Sigmoid colon (tissue), 6 donors: ENCODE measurements at regions not wholly inside any gene's neighbourhood (a gene's known extent, or its start where the extent isn't known, plus 50 kb on each side); places are given as distances from the start of the nearest gene placed in this dataset.

Source experiments
- DNase-seq: peaks from one replicate; pipeline ENCODE4 v3.0.0-alpha.2; 2019
- H3K27ac ChIP-seq, 4 donors: fragments of 200-600 bp; sonication (generic); one replicate each; pipeline ENCODE4 v1.5.1; 2016 to 2019; ENCODE audit warnings: mild to moderate bottlenecking in 1 of 4
- H3K27me3 ChIP-seq, 3 donors: fragments of 200-600 bp; sonication (generic); one replicate each; pipeline ENCODE4 v1.5.1; 2019; ENCODE audit warnings: mild to moderate bottlenecking in 1 of 3
- H3K36me3 ChIP-seq, 4 donors: fragments of 200-600 bp; sonication (generic); one replicate each; pipeline ENCODE4 v1.5.1; 2016 to 2019
- H3K4me1 ChIP-seq, 4 donors: fragments of 200-600 bp; sonication (generic); one replicate each; pipeline ENCODE4 v1.5.1; 2017 to 2019
- H3K4me3 ChIP-seq, 4 donors: fragments of 200-600 bp; sonication (generic); one replicate each; pipeline ENCODE4 v1.5.1; 2017 to 2019; ENCODE audit warnings: mild to moderate bottlenecking in 2 of 4, moderate library complexity in 1 of 4
- H3K9me3 ChIP-seq, 4 donors: fragments of 200-600 bp in 3 of 4; sonication (generic) in 3 of 4; one replicate each; pipeline versions ENCODE4 v1.5.1 to v1.6.1; 2013 to 2019
- EP300 ChIP-seq, 4 donors: sonication (generic); formaldehyde crosslinking; IDR thresholded peaks; one replicate each; pipeline ENCODE4 v1.6.1; 2017; ENCODE audit warnings: antibody characterized with exemption in 4 of 4
- POLR2A ChIP-seq, 2 donors: fragments of 450-650 bp; IDR thresholded peaks; one replicate each; pipeline ENCODE4 v1.6.1; 2016; ENCODE audit warnings: antibody characterized with exemption in 2 of 2, mild to moderate bottlenecking in 2 of 2, moderate library complexity in 2 of 2
- POLR2AphosphoS5 ChIP-seq, 4 donors: sonication (generic); formaldehyde crosslinking; IDR thresholded peaks; one replicate each; pipeline ENCODE4 v1.6.1; 2017; ENCODE audit warnings: antibody characterized with exemption in 4 of 4
- WGBS, 2 donors: extraction: QIAGEN DNeasy Blood & Tissue Kit; methylation state at CpG; one replicate each; pipeline ENCODE4 v1.1.7; 2013; 5-methylcytosine and 5-hydroxymethylcytosine counted together
- intact Hi-C: fragments of 100-400 bp; cut with DNase I; formaldehyde crosslinking; loops from one replicate; pipeline ENCODE4 v1.15.1; 2023
- TF ChIP-seq, protein P1 (sequence below), 4 experiments: fragments of 450-650 bp in 3 of 4; fragments of 200-600 bp in 1 of 4; IDR thresholded peaks; one replicate each; pipeline ENCODE4 v1.5.1; 2016 to 2019; ENCODE audit warnings: antibody characterized with exemption in 4 of 4, mild to moderate bottlenecking in 3 of 4, moderate library complexity in 2 of 4
- donor health status: healthy with polysubstance abuse.
- donor health status: healthy.

DNA sequence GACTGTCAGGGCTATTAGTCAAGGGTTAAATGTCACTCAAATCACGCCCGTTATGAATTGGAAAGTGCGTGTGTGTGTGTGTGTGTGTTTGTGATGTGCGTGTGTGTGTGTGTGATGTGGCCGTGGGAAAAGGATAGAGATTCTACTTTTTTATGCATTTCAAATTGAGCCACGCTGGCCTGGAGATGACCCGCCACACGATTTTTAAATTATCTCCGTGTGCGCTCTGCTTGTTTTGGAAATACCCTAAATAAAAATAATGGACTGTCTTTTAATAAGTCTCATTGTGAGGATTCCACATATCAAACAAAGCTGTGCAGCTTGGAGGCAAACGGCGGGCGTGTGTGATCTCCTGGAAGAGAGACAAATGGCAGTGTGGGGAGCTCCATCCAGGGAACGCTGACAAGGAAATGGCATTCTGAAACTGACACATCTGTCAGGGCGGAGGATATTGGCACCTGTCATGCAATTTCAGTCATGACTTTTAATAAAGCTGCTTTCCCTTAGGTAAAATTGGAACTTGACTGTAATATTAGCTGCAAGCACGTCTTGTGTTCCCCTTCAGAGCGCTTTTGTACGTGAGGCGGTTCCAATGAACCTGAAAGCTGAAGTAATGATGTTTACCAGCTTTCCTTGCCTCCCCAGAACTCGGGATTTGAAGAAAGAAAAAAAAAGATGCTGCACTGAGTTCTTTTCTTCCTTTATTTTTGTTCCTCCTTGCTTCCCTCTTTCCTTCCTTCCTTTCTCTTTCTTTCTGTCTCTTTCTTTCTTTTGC lies 381.8 kb upstream of the SMIM21 start:
- Histone ChIP-seq H3K9me3 (no peaks in the 10 kb centered on the region), H3K27ac (peak overlapping the region in 3 of 4 donors; percentile 45 to 73 (median 59))
- WGBS, 2 donors: 16 to 53% methylated on average over 20 of the region's 20 CpGs

GRCh38 chr18:75805265-75805664 lies 377.8 kb upstream of the SMIM21 start:
- no peak overlapping the region for H3K27ac ChIP-seq
- H3K4me3 ChIP-seq: no peak overlapping the region
- no peaks in the 10 kb centered on the region for H3K27me3 ChIP-seq
- intact Hi-C loops: loop anchor here (10.0 kb wide), 1 partner anchor 160 kb away; no protein-coding TSS in a partner anchor
- DNase-seq: no peak
- no peaks in the 10 kb centered on the region for H3K9me3 ChIP-seq
- H3K4me1 ChIP-seq: peaks cover 0 to 19% (median 17%) of the 10 kb centered on the region in 4 donors
- WGBS, 2 donors: 48 to 80% methylated on average over 3 of the region's 3 CpGs
- no peaks in the 10 kb centered on the region for H3K36me3 ChIP-seq
- TF ChIP-seq POLR2AphosphoS5 (IDR thresholded peaks at IDR 0.05) (no peak), POLR2A (IDR thresholded peaks at IDR 0.05) (no peak), EP300 (IDR thresholded peaks at IDR 0.05) (no peak)
- TF ChIP-seq, protein P1, sequence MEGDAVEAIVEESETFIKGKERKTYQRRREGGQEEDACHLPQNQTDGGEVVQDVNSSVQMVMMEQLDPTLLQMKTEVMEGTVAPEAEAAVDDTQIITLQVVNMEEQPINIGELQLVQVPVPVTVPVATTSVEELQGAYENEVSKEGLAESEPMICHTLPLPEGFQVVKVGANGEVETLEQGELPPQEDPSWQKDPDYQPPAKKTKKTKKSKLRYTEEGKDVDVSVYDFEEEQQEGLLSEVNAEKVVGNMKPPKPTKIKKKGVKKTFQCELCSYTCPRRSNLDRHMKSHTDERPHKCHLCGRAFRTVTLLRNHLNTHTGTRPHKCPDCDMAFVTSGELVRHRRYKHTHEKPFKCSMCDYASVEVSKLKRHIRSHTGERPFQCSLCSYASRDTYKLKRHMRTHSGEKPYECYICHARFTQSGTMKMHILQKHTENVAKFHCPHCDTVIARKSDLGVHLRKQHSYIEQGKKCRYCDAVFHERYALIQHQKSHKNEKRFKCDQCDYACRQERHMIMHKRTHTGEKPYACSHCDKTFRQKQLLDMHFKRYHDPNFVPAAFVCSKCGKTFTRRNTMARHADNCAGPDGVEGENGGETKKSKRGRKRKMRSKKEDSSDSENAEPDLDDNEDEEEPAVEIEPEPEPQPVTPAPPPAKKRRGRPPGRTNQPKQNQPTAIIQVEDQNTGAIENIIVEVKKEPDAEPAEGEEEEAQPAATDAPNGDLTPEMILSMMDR (IDR thresholded peaks at IDR 0.05): no peak

More for the DNA sequence above, 381.8 kb upstream of the SMIM21 start:
- TF ChIP-seq POLR2A (IDR thresholded peaks at IDR 0.05): no peak
- TF ChIP-seq EP300 (IDR thresholded peaks at IDR 0.05): no peak
- TF ChIP-seq POLR2AphosphoS5 (IDR thresholded peaks at IDR 0.05): no peak
- TF ChIP-seq, protein P1 (IDR thresholded peaks at IDR 0.05): no peak
- Histone ChIP-seq H3K4me3 (no peak overlapping the region), H3K36me3 (no peaks in the 10 kb centered on the region), H3K4me1 (peaks cover 0 to 32% (median 25%) of the 10 kb centered on the region in 4 donors), H3K27me3 (no peaks in the 10 kb centered on the region)
- intact Hi-C loops: loop anchor here (10.0 kb wide), 1 partner anchor 165 kb away; no protein-coding TSS in a partner anchor
- no peak for DNase-seq

- intact Hi-C loops: loop anchor here (10.0 kb wide), 1 partner anchor 158 kb away; no protein-coding TSS in a partner anchor
- peaks cover 0 to 23% (median 13%) of the 10 kb centered on the region in 4 donors for H3K4me1 ChIP-seq
- WGBS, 2 donors: 64 to 80% methylated on average over 5 of the region's 5 CpGs
Measured at GRCh38 chr18:75802681-75803080, 375.2 kb upstream of the SMIM21 start.

GRCh38 chr18:75801178-75801577 lies 373.7 kb upstream of the SMIM21 start:
- Histone ChIP-seq H3K9me3 (no peaks in the 10 kb centered on the region), H3K36me3 (no peaks in the 10 kb centered on the region), H3K27me3 (no peaks in the 10 kb centered on the region), H3K4me1 (peaks cover 0 to 23% (median 13%) of the 10 kb centered on the region in 4 donors), H3K4me3 (no peak overlapping the region), H3K27ac (peak overlapping the region in 1 of 4 donors; percentile 72)
- no peak for DNase-seq
- TF ChIP-seq, protein P1 (IDR thresholded peaks at IDR 0.05): no peak
- TF ChIP-seq EP300 (IDR thresholded peaks at IDR 0.05): no peak
- TF ChIP-seq POLR2AphosphoS5 (IDR thresholded peaks at IDR 0.05): no peak
- TF ChIP-seq POLR2A (IDR thresholded peaks at IDR 0.05): no peak
- intact Hi-C loops: loop anchor here (10.0 kb wide), 1 partner anchor 156 kb away; no protein-coding TSS in a partner anchor
- WGBS, 2 donors: 93 to 94% methylated on average over 12 of the region's 12 CpGs

More at GRCh38 chr18:75802681-75803080, 375.2 kb upstream of the SMIM21 start:
- no peaks in the 10 kb centered on the region for H3K36me3 ChIP-seq
- H3K4me3 ChIP-seq: no peak overlapping the region
- no peaks in the 10 kb centered on the region for H3K27me3 ChIP-seq
- H3K9me3 ChIP-seq: no peaks in the 10 kb centered on the region
- no peak overlapping the region for H3K27ac ChIP-seq
- TF ChIP-seq, protein P1 (IDR thresholded peaks at IDR 0.05): no peak
- TF ChIP-seq EP300 (IDR thresholded peaks at IDR 0.05) (no peak), POLR2AphosphoS5 (IDR thresholded peaks at IDR 0.05) (no peak), POLR2A (IDR thresholded peaks at IDR 0.05) (no peak)
- no peak for DNase-seq
